CD8-positive, alpha-beta memory T cell (primary cell): ENCODE measurements at regions not wholly inside any gene's neighbourhood (a gene's known extent, or its start where the extent isn't known, plus 50 kb on each side); places are given as distances from the start of the nearest gene placed in this dataset.

Experiments
- CTCF ChIA-PET: fragments of 350-600 bp; sonication (Branson Sonifier 250); formaldehyde crosslinking; loops from one replicate; lab custom pipeline; 2021; ENCODE audit warnings: antibody characterized with exemption; lab: Charles Lee
- POLR2A ChIA-PET: fragments of 350-600 bp; sonication (Branson Sonifier 250); formaldehyde crosslinking; loops from one replicate; lab custom pipeline; 2021; ENCODE audit warnings: antibody characterized with exemption; lab: Charles Lee
- DNase-seq, 5 donors: peaks; one replicate each; pipeline versions ENCODE4 v3.0.0 to v3.0.0-alpha.2; 2020 to 2022; ENCODE audit warnings: mixed read lengths in 1 of 5
- H3K27ac ChIP-seq: one replicate; pipeline ENCODE4 v1.7.0; 2013; ENCODE audit warnings: low read depth, mild to moderate bottlenecking, low read length, moderate library complexity
- H3K27me3 ChIP-seq: 2 replicates; pipeline ENCODE4 v1.7.0; 2013; ENCODE audit warnings: low read length, mild to moderate bottlenecking; ENCODE audit not compliant: insufficient read depth, poor library complexity, severe bottlenecking
- H3K36me3 ChIP-seq: 2 replicates; pipeline ENCODE4 v1.7.0; 2013; ENCODE audit warnings: mild to moderate bottlenecking, low read length, moderate library complexity; ENCODE audit not compliant: insufficient read depth
- H3K4me1 ChIP-seq: 2 replicates; pipeline ENCODE4 v1.7.0; 2013; ENCODE audit warnings: mild to moderate bottlenecking, low read length, moderate library complexity; ENCODE audit not compliant: insufficient read depth
- H3K4me3 ChIP-seq: 2 replicates; pipeline ENCODE4 v1.7.0; 2013; ENCODE audit warnings: mild to moderate bottlenecking, low read length
- H3K9me3 ChIP-seq: 2 replicates; pipeline ENCODE4 v1.7.0; 2013; ENCODE audit warnings: mild to moderate bottlenecking, low read length
- H3K27ac Mint-ChIP-seq, 8 donors: one replicate each; pipeline ENCODE4 v1.8.0; 2020 to 2021; ENCODE audit warnings: mixed read lengths in 8 of 8, mild to moderate bottlenecking in 6 of 8, inconsistent platforms in 3 of 8, moderate library complexity in 3 of 8
- H3K27me3 Mint-ChIP-seq, 2 donors: one replicate each; pipeline ENCODE4 v1.8.0; 2020 to 2021; ENCODE audit warnings: mixed read lengths in 2 of 2, mild to moderate bottlenecking in 1 of 2, moderate library complexity in 1 of 2
- H3K36me3 Mint-ChIP-seq, 3 donors: one replicate each; pipeline ENCODE4 v1.8.0; 2020 to 2021; ENCODE audit warnings: mixed read lengths in 3 of 3, inconsistent platforms in 1 of 3, mild to moderate bottlenecking in 1 of 3
- H3K4me1 Mint-ChIP-seq, 3 donors: one replicate each; pipeline ENCODE4 v1.8.0; 2020 to 2021; ENCODE audit warnings: mixed read lengths in 3 of 3, inconsistent platforms in 1 of 3, mild to moderate bottlenecking in 1 of 3
- H3K4me3 Mint-ChIP-seq, 7 donors: one replicate each; pipeline ENCODE4 v1.8.0; 2020 to 2021; ENCODE audit warnings: mixed read lengths in 7 of 7, mild to moderate bottlenecking in 6 of 7, moderate library complexity in 4 of 7, inconsistent platforms in 2 of 7
- H3K9me3 Mint-ChIP-seq, 5 donors: one replicate each; pipeline ENCODE4 v1.8.0; 2020 to 2022; ENCODE audit warnings: mixed read lengths in 5 of 5, mild to moderate bottlenecking in 3 of 5, moderate library complexity in 2 of 5, inconsistent platforms in 1 of 5

GRCh38 chr20:51202304-51202703 is 179.4 kb upstream of the KCNG1 start:
- ChIA-PET CTCF (no interaction called here), POLR2A (no interaction called here)
- H3K27ac Mint-ChIP-seq: no peak overlapping the region
- peaks cover 22 to 51% of the 10 kb centered on the region in 2 donors for H3K27me3 Mint-ChIP-seq
- no peaks in the 10 kb centered on the region for H3K9me3 Mint-ChIP-seq
- DNase-seq: no peak
- no peaks in the 10 kb centered on the region for H3K36me3 Mint-ChIP-seq
- H3K27ac ChIP-seq: no peak overlapping the region
- no peaks in the 10 kb centered on the region for H3K4me1 Mint-ChIP-seq
- no peaks in the 10 kb centered on the region for H3K36me3 ChIP-seq
- H3K4me1 ChIP-seq: no peaks in the 10 kb centered on the region
- no peak overlapping the region for H3K4me3 Mint-ChIP-seq
- no peaks in the 10 kb centered on the region for H3K9me3 ChIP-seq
- H3K4me3 ChIP-seq: no peak overlapping the region
- H3K27me3 ChIP-seq: no peaks in the 10 kb centered on the region

- H3K9me3 ChIP-seq: no peaks in the 10 kb centered on the region
- no peaks in the 10 kb centered on the region for H3K27me3 ChIP-seq
- H3K27ac Mint-ChIP-seq: no peak overlapping the region
- H3K27me3 Mint-ChIP-seq: peaks cover 29 to 66% of the 10 kb centered on the region in 2 donors
- no peaks in the 10 kb centered on the region for H3K9me3 Mint-ChIP-seq
- no peak overlapping the region for H3K27ac ChIP-seq
- no peaks in the 10 kb centered on the region for H3K4me1 ChIP-seq
- H3K4me3 Mint-ChIP-seq: no peak overlapping the region
- ChIA-PET CTCF (no interaction called here), POLR2A (no interaction called here)
- H3K36me3 ChIP-seq: no peaks in the 10 kb centered on the region
- H3K36me3 Mint-ChIP-seq: no peaks in the 10 kb centered on the region
- H3K4me1 Mint-ChIP-seq: no peaks in the 10 kb centered on the region
- DNase-seq: no peak
- H3K4me3 ChIP-seq: no peak overlapping the region
Observed at GRCh38 chr20:51199920-51200319, 177.0 kb upstream of the KCNG1 start.

GRCh38 chr20:51198876-51199523 is 176.1 kb upstream of the KCNG1 start:
- Mint-ChIP-seq H3K9me3 (no peaks in the 10 kb centered on the region), H3K27me3 (peaks cover 30 to 61% of the 10 kb centered on the region in 2 donors), H3K27ac (peak overlapping the region in 1 of 8 donors; percentile 57), H3K4me1 (no peaks in the 10 kb centered on the region), H3K36me3 (no peaks in the 10 kb centered on the region), H3K4me3 (no peak overlapping the region)
- Histone ChIP-seq H3K4me1 (no peaks in the 10 kb centered on the region), H3K27me3 (no peaks in the 10 kb centered on the region), H3K4me3 (no peak overlapping the region), H3K27ac (no peak overlapping the region), H3K9me3 (no peaks in the 10 kb centered on the region), H3K36me3 (no peaks in the 10 kb centered on the region)
- CTCF ChIA-PET: no interaction called here
- DNase-seq: no peak
- POLR2A ChIA-PET: no interaction called here

GRCh38 chr20:51198238-51198637 is 175.3 kb upstream of the KCNG1 start:
- no peak overlapping the region for H3K27ac ChIP-seq
- no peak overlapping the region for H3K4me3 ChIP-seq
- ChIA-PET POLR2A (no interaction called here), CTCF (no interaction called here)
- H3K36me3 Mint-ChIP-seq: no peaks in the 10 kb centered on the region
- H3K9me3 ChIP-seq: no peaks in the 10 kb centered on the region
- no peak overlapping the region for H3K27ac Mint-ChIP-seq
- DNase-seq: no peak
- no peaks in the 10 kb centered on the region for H3K27me3 ChIP-seq
- H3K4me1 ChIP-seq: no peaks in the 10 kb centered on the region
- H3K4me1 Mint-ChIP-seq: no peaks in the 10 kb centered on the region
- H3K9me3 Mint-ChIP-seq: no peaks in the 10 kb centered on the region
- H3K36me3 ChIP-seq: no peaks in the 10 kb centered on the region
- peaks cover 33 to 62% of the 10 kb centered on the region in 2 donors for H3K27me3 Mint-ChIP-seq
- no peak overlapping the region for H3K4me3 Mint-ChIP-seq

GRCh38 chr20:51196991-51197651 is 174.2 kb upstream of the KCNG1 start:
- CTCF ChIA-PET: no interaction called here
- DNase-seq: no peak
- Mint-ChIP-seq H3K9me3 (no peaks in the 10 kb centered on the region), H3K27me3 (peaks cover 26 to 57% of the 10 kb centered on the region in 2 donors), H3K27ac (no peak overlapping the region), H3K4me3 (no peak overlapping the region), H3K4me1 (no peaks in the 10 kb centered on the region), H3K36me3 (no peaks in the 10 kb centered on the region)
- no peak overlapping the region for H3K4me3 ChIP-seq
- no peak overlapping the region for H3K27ac ChIP-seq
- no peaks in the 10 kb centered on the region for H3K4me1 ChIP-seq
- H3K9me3 ChIP-seq: no peaks in the 10 kb centered on the region
- no peaks in the 10 kb centered on the region for H3K27me3 ChIP-seq
- no peaks in the 10 kb centered on the region for H3K36me3 ChIP-seq
- POLR2A ChIA-PET: no interaction called here

- no peaks in the 10 kb centered on the region for H3K9me3 Mint-ChIP-seq
- Histone ChIP-seq H3K4me1 (no peaks in the 10 kb centered on the region), H3K9me3 (no peaks in the 10 kb centered on the region), H3K4me3 (no peak overlapping the region), H3K36me3 (no peaks in the 10 kb centered on the region), H3K27me3 (no peaks in the 10 kb centered on the region), H3K27ac (no peak overlapping the region)
- no peaks in the 10 kb centered on the region for H3K36me3 Mint-ChIP-seq
- H3K4me3 Mint-ChIP-seq: no peak overlapping the region
- CTCF ChIA-PET: no interaction called here
- POLR2A ChIA-PET: no interaction called here
- H3K27ac Mint-ChIP-seq: no peak overlapping the region
- no peak for DNase-seq
- peaks cover 22 to 46% of the 10 kb centered on the region in 2 donors for H3K27me3 Mint-ChIP-seq
- no peaks in the 10 kb centered on the region for H3K4me1 Mint-ChIP-seq
Observed at GRCh38 chr20:51195990-51196389, 173.1 kb upstream of the KCNG1 start.

- Mint-ChIP-seq H3K27ac (no peak overlapping the region), H3K4me1 (no peaks in the 10 kb centered on the region), H3K36me3 (no peaks in the 10 kb centered on the region), H3K9me3 (no peaks in the 10 kb centered on the region), H3K27me3 (peaks cover 22 to 44% of the 10 kb centered on the region in 2 donors), H3K4me3 (no peak overlapping the region)
- DNase-seq: no peak
- ChIA-PET CTCF (no interaction called here), POLR2A (no interaction called here)
- no peaks in the 10 kb centered on the region for H3K36me3 ChIP-seq
- H3K27me3 ChIP-seq: no peaks in the 10 kb centered on the region
- no peaks in the 10 kb centered on the region for H3K9me3 ChIP-seq
- H3K4me1 ChIP-seq: no peaks in the 10 kb centered on the region
- H3K27ac ChIP-seq: no peak overlapping the region
- no peak overlapping the region for H3K4me3 ChIP-seq
Observed at GRCh38 chr20:51195419-51195901, 172.6 kb upstream of the KCNG1 start.

- POLR2A ChIA-PET: no interaction called here
- CTCF ChIA-PET: no interaction called here
- Histone ChIP-seq H3K27me3 (no peaks in the 10 kb centered on the region), H3K36me3 (no peaks in the 10 kb centered on the region), H3K27ac (no peak overlapping the region), H3K4me1 (no peaks in the 10 kb centered on the region), H3K9me3 (no peaks in the 10 kb centered on the region), H3K4me3 (no peak overlapping the region)
- H3K27ac Mint-ChIP-seq: no peak overlapping the region
- H3K36me3 Mint-ChIP-seq: no peaks in the 10 kb centered on the region
- no peak for DNase-seq
- H3K4me1 Mint-ChIP-seq: no peaks in the 10 kb centered on the region
- peaks cover 14 to 47% of the 10 kb centered on the region in 2 donors for H3K27me3 Mint-ChIP-seq
- no peak overlapping the region for H3K4me3 Mint-ChIP-seq
- no peaks in the 10 kb centered on the region for H3K9me3 Mint-ChIP-seq
Observed at GRCh38 chr20:51193066-51193772, 170.3 kb upstream of the KCNG1 start.
